ENCODE measurements at regions not wholly inside any gene's neighbourhood (a gene's known extent, or its start where the extent isn't known, plus 50 kb on each side); places are given as distances from the start of the nearest gene placed in this dataset.

- no peaks in the 10 kb centered on the region for H3K4me1 ChIP-seq (ENCODE audit: control insufficient read depth, insufficient read depth, low read length)
- H3K27ac ChIP-seq (ENCODE audit: extremely low read depth, low read depth, low read length) = no peak overlapping the region
- no peaks in the 10 kb centered on the region for H3K9me3 ChIP-seq (ENCODE audit: control insufficient read depth, insufficient read depth, low read depth, low read length)
- CTCF ChIA-PET = interaction anchor here (0.6 to 2.1 kb wide), 14 partner anchors 8 to 1554 kb away, joined by 3 to 12 read pairs (median 4); no protein-coding TSS in a partner anchor
- H3K4me3 ChIP-seq (ENCODE audit: low read depth, low read length) = no peak overlapping the region
- no peaks in the 10 kb centered on the region for H3K36me3 ChIP-seq (ENCODE audit: control insufficient read depth in 2 of 2, insufficient read depth in 1 of 2, low read length in 2 of 2)
- POLR2A ChIA-PET = no interaction called here
- no peak for TF ChIP-seq ZNF501 (tag by site-specific recombination; IDR thresholded peaks at IDR 0.05)
- TF ChIP-seq ZNF654 (tag by site-specific recombination; IDR thresholded peaks at IDR 0.05; ENCODE audit: low read depth) = no peak
- no peak for TF ChIP-seq ZNF394 (tag by site-specific recombination; IDR thresholded peaks at IDR 0.05; ENCODE audit: borderline replicate concordance)
- no peak for TF ChIP-seq ZNF362 (tag by site-specific recombination; IDR thresholded peaks at IDR 0.05)
- TF ChIP-seq BCL11B (tag by site-specific recombination; IDR thresholded peaks at IDR 0.05; ENCODE audit: low read depth) = no peak
- TF ChIP-seq KLF10 (tag by site-specific recombination; IDR thresholded peaks at IDR 0.05) = no peak
- TF ChIP-seq ZNF292 (tag by site-specific recombination; IDR thresholded peaks at IDR 0.05; ENCODE audit: borderline replicate concordance, low read depth) = no peak
- TF ChIP-seq ZNF266 (tag by site-specific recombination; IDR thresholded peaks at IDR 0.05; ENCODE audit: low read depth) = no peak
- no peak for TF ChIP-seq ZBTB7A (tag by site-specific recombination; IDR thresholded peaks at IDR 0.05; ENCODE audit: low read depth)
- no peak for TF ChIP-seq ZNF175 (tag by site-specific recombination; IDR thresholded peaks at IDR 0.05)
- TF ChIP-seq TCF7L2 (IDR thresholded peaks at IDR 0.05; ENCODE audit: borderline replicate concordance, low read depth, low read length) = no peak
- no peak for TF ChIP-seq HIC1 (tag by site-specific recombination; IDR thresholded peaks at IDR 0.05)
- no peak for TF ChIP-seq ZNF610 (tag by site-specific recombination; IDR thresholded peaks at IDR 0.05; ENCODE audit: borderline replicate concordance)
- TF ChIP-seq SP3 (tag by site-specific recombination; IDR thresholded peaks at IDR 0.05) = no peak
- TF ChIP-seq ZNF133 (tag by site-specific recombination; IDR thresholded peaks at IDR 0.05) = no peak
- no peak for TF ChIP-seq ZNF645 (tag by site-specific recombination; IDR thresholded peaks at IDR 0.05)
- TF ChIP-seq SCRT2 (tag by site-specific recombination; IDR thresholded peaks at IDR 0.05) = no peak
- no peak for TF ChIP-seq ZNF26 (tag by site-specific recombination; IDR thresholded peaks at IDR 0.05)
- TF ChIP-seq ZNF768 (tag by site-specific recombination; IDR thresholded peaks at IDR 0.05) = no peak
These were observed 337.7 kb downstream of the HDGFL1 start for GRCh38 chr6:22907085-22907484.

- Histone ChIP-seq H3K27ac (ENCODE audit: extremely low read depth, low read depth, low read length) (no peak overlapping the region), H3K4me1 (ENCODE audit: control insufficient read depth, insufficient read depth, low read length) (no peaks in the 10 kb centered on the region), H3K36me3 (ENCODE audit: control insufficient read depth in 2 of 2, insufficient read depth in 1 of 2, low read length in 2 of 2) (no peaks in the 10 kb centered on the region), H3K4me3 (ENCODE audit: low read depth, low read length) (no peak overlapping the region), H3K9me3 (ENCODE audit: control insufficient read depth, insufficient read depth, low read depth, low read length) (no peaks in the 10 kb centered on the region)
- ChIA-PET POLR2A (no interaction called here), CTCF (no interaction called here)
- no peak for TF ChIP-seq ZNF513 (tag by site-specific recombination; IDR thresholded peaks at IDR 0.05)
- no peak for TF ChIP-seq ZNF776 (tag by site-specific recombination; IDR thresholded peaks at IDR 0.05; ENCODE audit: borderline replicate concordance)
- TF ChIP-seq ZNF274 (IDR thresholded peaks at IDR 0.05; ENCODE audit: low read length) = no peak
- TF ChIP-seq ZNF274 (tag by site-specific recombination; IDR thresholded peaks at IDR 0.05; ENCODE audit: borderline replicate concordance) = no peak
- no peak for TF ChIP-seq CTCF (tag by site-specific recombination; IDR thresholded peaks at IDR 0.05)
- TF ChIP-seq ZNF639 (tag by site-specific recombination; IDR thresholded peaks at IDR 0.05) = no peak
- TF ChIP-seq ZNF391 (tag by site-specific recombination; IDR thresholded peaks at IDR 0.05; ENCODE audit: borderline replicate concordance, low read depth) = no peak
These were observed 341.0 kb downstream of the HDGFL1 start for GRCh38 chr6:22910370-22910769.
